ENCODE measurements at regions not wholly inside any gene's neighbourhood (a gene's known extent, or its start where the extent isn't known, plus 50 kb on each side); places are given as distances from the start of the nearest gene placed in this dataset.

GRCh38 chr9:106649664-106650063 is 213.3 kb upstream of the ZNF462 start:
- DNase-seq = no peak

GRCh38 chr9:106653213-106653612 is 209.8 kb upstream of the ZNF462 start:
- no peak for DNase-seq

- no peak for DNase-seq
Measured at GRCh38 chr9:106655966-106656365, 207.0 kb upstream of the ZNF462 start.

GRCh38 chr9:106657926-106658325 is 205.0 kb upstream of the ZNF462 start:
- DNase-seq = no peak

- DNase-seq = no peak
Measured at GRCh38 chr9:106668534-106668933, 194.4 kb upstream of the ZNF462 start.

GRCh38 chr9:106669835-106670234 is 193.1 kb upstream of the ZNF462 start:
- DNase-seq = no peak

- DNase-seq = no peak
Measured at GRCh38 chr9:106670418-106670817, 192.5 kb upstream of the ZNF462 start.

- no peak for DNase-seq
Measured at GRCh38 chr9:106675780-106676179, 187.2 kb upstream of the ZNF462 start.

GRCh38 chr9:106677374-106677773 is 185.6 kb upstream of the ZNF462 start:
- DNase-seq = no peak

GRCh38 chr9:106677830-106678229 is 185.1 kb upstream of the ZNF462 start:
- no peak for DNase-seq

- DNase-seq = no peak
Measured at GRCh38 chr9:106678273-106678672, 184.7 kb upstream of the ZNF462 start.

GRCh38 chr9:106682420-106682819 is 180.5 kb upstream of the ZNF462 start:
- no peak for DNase-seq

- no peak for DNase-seq
Measured at GRCh38 chr9:106683454-106683853, 179.5 kb upstream of the ZNF462 start.

GRCh38 chr9:106684940-106685695 is 177.8 kb upstream of the ZNF462 start:
- no peak for DNase-seq

- DNase-seq = no peak
Measured at GRCh38 chr9:106689089-106689488, 173.9 kb upstream of the ZNF462 start.

GRCh38 chr9:106691627-106692026 is 171.3 kb upstream of the ZNF462 start:
- no peak for DNase-seq

GRCh38 chr9:106693558-106693957 is 169.4 kb upstream of the ZNF462 start:
- DNase-seq = no peak

- DNase-seq = no peak
Measured at GRCh38 chr9:106696804-106697203, 166.2 kb upstream of the ZNF462 start.

- no peak for DNase-seq
Measured at GRCh38 chr9:106697390-106697749, 165.6 kb upstream of the ZNF462 start.

GRCh38 chr9:106697750-106698502 is 165.0 kb upstream of the ZNF462 start:
- peak; percentile 78 for DNase-seq

- no peak for DNase-seq
Measured at GRCh38 chr9:106700676-106701075, 162.3 kb upstream of the ZNF462 start.

- no peak for DNase-seq
Measured at GRCh38 chr9:106701611-106702010, 161.4 kb upstream of the ZNF462 start.

- peak; percentile 58 for DNase-seq
Measured at GRCh38 chr9:106704056-106704615, 158.8 kb upstream of the ZNF462 start.

Data from muscle of arm (tissue), 1 donor.